DND-41 (cell line): ENCODE measurements at regions not wholly inside any gene's neighbourhood (a gene's known extent, or its start where the extent isn't known, plus 50 kb on each side); places are given as distances from the start of the nearest gene placed in this dataset.

Experiments
- EZH2 ChIP-seq: IDR thresholded peaks from 3 replicates; pipeline ENCODE4 v1.6.1; 2012; ENCODE audit warnings: borderline replicate concordance, low read depth, mild to moderate bottlenecking, moderate library complexity, low read length, inconsistent platforms; ENCODE audit not compliant: severe bottlenecking
- TF ChIP-seq, protein P1 (sequence below): IDR thresholded peaks from 2 replicates; pipeline ENCODE4 v1.5.1; 2012; ENCODE audit warnings: borderline replicate concordance, low read length, moderate library complexity, mild to moderate bottlenecking; ENCODE audit not compliant: poor library complexity, severe bottlenecking; ENCODE audit errors: extremely low read depth

- TF ChIP-seq, protein P1, sequence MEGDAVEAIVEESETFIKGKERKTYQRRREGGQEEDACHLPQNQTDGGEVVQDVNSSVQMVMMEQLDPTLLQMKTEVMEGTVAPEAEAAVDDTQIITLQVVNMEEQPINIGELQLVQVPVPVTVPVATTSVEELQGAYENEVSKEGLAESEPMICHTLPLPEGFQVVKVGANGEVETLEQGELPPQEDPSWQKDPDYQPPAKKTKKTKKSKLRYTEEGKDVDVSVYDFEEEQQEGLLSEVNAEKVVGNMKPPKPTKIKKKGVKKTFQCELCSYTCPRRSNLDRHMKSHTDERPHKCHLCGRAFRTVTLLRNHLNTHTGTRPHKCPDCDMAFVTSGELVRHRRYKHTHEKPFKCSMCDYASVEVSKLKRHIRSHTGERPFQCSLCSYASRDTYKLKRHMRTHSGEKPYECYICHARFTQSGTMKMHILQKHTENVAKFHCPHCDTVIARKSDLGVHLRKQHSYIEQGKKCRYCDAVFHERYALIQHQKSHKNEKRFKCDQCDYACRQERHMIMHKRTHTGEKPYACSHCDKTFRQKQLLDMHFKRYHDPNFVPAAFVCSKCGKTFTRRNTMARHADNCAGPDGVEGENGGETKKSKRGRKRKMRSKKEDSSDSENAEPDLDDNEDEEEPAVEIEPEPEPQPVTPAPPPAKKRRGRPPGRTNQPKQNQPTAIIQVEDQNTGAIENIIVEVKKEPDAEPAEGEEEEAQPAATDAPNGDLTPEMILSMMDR = no peak
- TF ChIP-seq EZH2 = no peak
Measured at GRCh38 chrX:35726176-35726575, 72.0 kb upstream of the MAGEB16 start.
